Esophagus squamous epithelium (tissue), 4 donors: ENCODE measurements at regions not wholly inside any gene's neighbourhood (a gene's known extent, or its start where the extent isn't known, plus 50 kb on each side); places are given as distances from the start of the nearest gene placed in this dataset.

Experiments
- POLR2A ChIP-seq, 4 donors: fragments of 450-650 bp; IDR thresholded peaks; one replicate each; pipeline ENCODE4 v1.6.1; 2017; ENCODE audit warnings: antibody characterized with exemption in 4 of 4, mild to moderate bottlenecking in 4 of 4, moderate library complexity in 3 of 4
- TF ChIP-seq, protein P1 (sequence below), 6 experiments: fragments of 450-650 bp in 4 of 6; fragments of 200-600 bp in 2 of 6; sonication (generic) in 2 of 6; IDR thresholded peaks; one replicate each; pipeline ENCODE4 v1.5.1; 2016 to 2019; ENCODE audit warnings: antibody characterized with exemption in 6 of 6, mild to moderate bottlenecking in 4 of 6, moderate library complexity in 4 of 6

DNA sequence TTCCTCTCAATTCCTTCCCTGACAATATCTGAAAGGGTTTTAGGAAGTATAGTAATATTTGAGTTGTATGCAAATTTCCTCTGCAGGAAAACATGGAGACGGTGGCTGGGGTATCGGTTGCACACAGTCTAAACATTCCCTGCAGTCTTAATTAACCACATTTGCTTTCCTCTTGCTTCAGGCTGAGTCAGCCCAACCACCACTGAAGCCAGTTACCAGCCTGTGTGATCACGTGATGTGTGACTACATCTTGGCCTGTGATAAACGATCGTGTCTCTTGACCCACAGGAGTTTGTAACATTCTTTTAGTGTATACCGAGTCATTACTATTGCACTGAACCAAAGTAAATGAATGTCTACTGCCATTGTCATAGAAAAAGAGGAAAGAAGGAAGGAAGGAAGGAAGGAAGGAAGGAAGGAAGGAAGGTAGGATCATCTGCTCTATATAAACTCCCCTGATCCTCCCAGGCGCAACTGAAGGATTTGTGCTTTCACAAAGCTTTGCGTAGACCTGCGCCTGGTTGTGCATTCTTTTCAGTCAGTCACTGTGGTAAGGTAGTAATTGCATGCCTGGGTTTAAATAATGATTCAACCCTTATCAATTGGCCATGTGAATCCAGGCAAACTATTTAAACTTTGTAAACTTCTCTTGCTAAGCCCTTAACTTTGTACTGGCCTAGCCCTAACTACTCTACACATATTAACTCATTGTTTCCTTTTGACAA, 280.6 kb upstream of the SALL1 start:
- TF ChIP-seq, protein P1, sequence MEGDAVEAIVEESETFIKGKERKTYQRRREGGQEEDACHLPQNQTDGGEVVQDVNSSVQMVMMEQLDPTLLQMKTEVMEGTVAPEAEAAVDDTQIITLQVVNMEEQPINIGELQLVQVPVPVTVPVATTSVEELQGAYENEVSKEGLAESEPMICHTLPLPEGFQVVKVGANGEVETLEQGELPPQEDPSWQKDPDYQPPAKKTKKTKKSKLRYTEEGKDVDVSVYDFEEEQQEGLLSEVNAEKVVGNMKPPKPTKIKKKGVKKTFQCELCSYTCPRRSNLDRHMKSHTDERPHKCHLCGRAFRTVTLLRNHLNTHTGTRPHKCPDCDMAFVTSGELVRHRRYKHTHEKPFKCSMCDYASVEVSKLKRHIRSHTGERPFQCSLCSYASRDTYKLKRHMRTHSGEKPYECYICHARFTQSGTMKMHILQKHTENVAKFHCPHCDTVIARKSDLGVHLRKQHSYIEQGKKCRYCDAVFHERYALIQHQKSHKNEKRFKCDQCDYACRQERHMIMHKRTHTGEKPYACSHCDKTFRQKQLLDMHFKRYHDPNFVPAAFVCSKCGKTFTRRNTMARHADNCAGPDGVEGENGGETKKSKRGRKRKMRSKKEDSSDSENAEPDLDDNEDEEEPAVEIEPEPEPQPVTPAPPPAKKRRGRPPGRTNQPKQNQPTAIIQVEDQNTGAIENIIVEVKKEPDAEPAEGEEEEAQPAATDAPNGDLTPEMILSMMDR (IDR thresholded peaks at IDR 0.05), result no peak
- TF ChIP-seq POLR2A (IDR thresholded peaks at IDR 0.05), result no peak
